Panc1 (cell line): ENCODE measurements at regions not wholly inside any gene's neighbourhood (a gene's known extent, or its start where the extent isn't known, plus 50 kb on each side); places are given as distances from the start of the nearest gene placed in this dataset.

ENCODE experiments used
- ATAC-seq: fragments of 200-7000 bp; cut with Tn5 transposase; 2 replicates; pipeline ENCODE4 v1.9.1; 2020; ENCODE audit warnings: mild to moderate bottlenecking, moderate library complexity
- BruUV-seq: library from RNA; stranded (reverse); fragments of 400-500 nt; replicated peaks from 2 replicates; lab custom pipeline; 2021; lab: Mats Ljungman, UMichigan
- CTCF ChIA-PET: fragments of 300-600 bp; sonication (Branson Sonifier 250); formaldehyde crosslinking; loops from one replicate; lab custom pipeline; 2022; ENCODE audit warnings: antibody characterized with exemption; lab: Charles Lee
- POLR2A ChIA-PET: fragments of 300-600 bp; sonication (Branson Sonifier 250); formaldehyde crosslinking; loops from one replicate; lab custom pipeline; 2022; ENCODE audit warnings: antibody characterized with exemption; lab: Charles Lee
- DNase-seq: peaks from one replicate; pipeline ENCODE4 v3.0.0-alpha.2; 2010; ENCODE audit warnings: low read depth, low spot score
- H3K27ac ChIP-seq: 2 replicates; pipeline ENCODE4 v1.5.1; 2011; ENCODE audit warnings: mild to moderate bottlenecking, low read length, inconsistent platforms
- H3K27me3 ChIP-seq: fragments of 200-500 bp; sonication (Bioruptor generic); 2 replicates; pipeline ENCODE4 v1.6.0; 2014; ENCODE audit warnings: low read length, inconsistent platforms; ENCODE audit not compliant: control insufficient read depth, insufficient read depth
- H3K36me3 ChIP-seq: fragments of 200-500 bp; sonication (Bioruptor generic); 2 replicates; pipeline ENCODE4 v1.5.1; 2014; ENCODE audit warnings: inconsistent platforms, mild to moderate bottlenecking, low read length, moderate library complexity; ENCODE audit not compliant: control insufficient read depth, insufficient read depth
- H3K4me1 ChIP-seq: 2 replicates; pipeline ENCODE4 v1.5.1; 2011; ENCODE audit warnings: inconsistent platforms, mild to moderate bottlenecking, low read length, moderate library complexity; ENCODE audit not compliant: control insufficient read depth, insufficient read depth
- H3K4me3 ChIP-seq, 2 experiments: 2 replicates each; pipeline ENCODE4 v1.5.1; 2011 to 2012; ENCODE audit warnings: low read depth in 2 of 2, low read length in 2 of 2, mild to moderate bottlenecking in 2 of 2, inconsistent platforms in 1 of 2, moderate library complexity in 1 of 2
- H3K9me3 ChIP-seq: fragments of 200-500 bp; sonication (Bioruptor generic); 2 replicates; pipeline ENCODE4 v1.5.1; 2014; ENCODE audit warnings: low read depth, mild to moderate bottlenecking, inconsistent platforms, low read length, moderate library complexity; ENCODE audit not compliant: control insufficient read depth, insufficient read depth
- POLR2AphosphoS5 ChIP-seq: IDR thresholded peaks from 2 replicates; pipeline ENCODE4 v1.6.1; 2012; ENCODE audit warnings: mild to moderate bottlenecking, low read depth, low read length, moderate library complexity
- SIN3A ChIP-seq: IDR thresholded peaks from 2 replicates; pipeline ENCODE4 v1.6.1; 2012; ENCODE audit warnings: low read depth, mild to moderate bottlenecking, low read length, moderate library complexity, borderline replicate concordance; ENCODE audit not compliant: insufficient read depth
- TCF7L2 ChIP-seq: IDR thresholded peaks from 2 replicates; pipeline ENCODE4 v1.6.1; 2011; ENCODE audit warnings: mild to moderate bottlenecking, low read depth, low read length, inconsistent platforms
- in situ Hi-C: cut with HindIII; loops from 2 replicates; pipeline ENCODE4 v1.10.0; 2016; ENCODE audit warnings: low sequenced_read_pairs, low pct_unique_long_range_greater_than_20kb
- intact Hi-C: fragments of 100-400 bp; cut with micrococcal nuclease; formaldehyde crosslinking; loops from one replicate; pipeline ENCODE4 v1.10.0; 2022; ENCODE audit not compliant: unreplicated experiment
- TF ChIP-seq, protein P1 (sequence below), 2 experiments: IDR thresholded peaks; 2 replicates each; pipeline ENCODE4 v1.6.1; 2011 to 2012; ENCODE audit warnings: low read depth in 2 of 2, control low read depth in 1 of 2, low read length in 1 of 2, mild to moderate bottlenecking in 1 of 2, moderate library complexity in 1 of 2; ENCODE audit not compliant: insufficient read depth in 1 of 2
- TF ChIP-seq, protein P2 (sequence below): fragments of 450-650 bp; IDR thresholded peaks from 2 replicates; pipeline ENCODE4 v1.5.1; 2017; ENCODE audit warnings: mild to moderate bottlenecking

DNA sequence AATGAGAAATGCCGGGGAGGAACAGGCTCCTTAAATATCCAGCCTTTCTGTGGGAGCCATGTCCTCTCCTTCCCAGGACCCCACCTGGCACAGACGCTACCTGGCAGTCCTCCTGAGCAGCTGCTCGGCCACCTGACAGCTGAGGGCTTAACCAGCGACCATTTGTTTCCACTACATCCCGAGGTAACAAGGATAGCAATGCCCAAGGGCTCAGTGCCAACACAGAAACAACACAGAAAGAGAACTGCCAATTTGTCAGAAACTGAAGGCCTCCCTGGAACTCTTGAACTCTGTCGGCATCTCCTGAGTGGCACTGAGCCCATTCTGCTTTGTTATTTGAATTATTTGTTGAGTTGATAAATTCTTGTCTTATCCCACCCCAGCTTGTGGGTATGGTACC, 122.2 kb upstream of the ARHGAP28 start:
- BruUV-seq: no TSS peak
- H3K4me1 ChIP-seq: no peaks in the 10 kb centered on the region
- POLR2A ChIA-PET: no interaction called here
- TF ChIP-seq, protein P1, sequence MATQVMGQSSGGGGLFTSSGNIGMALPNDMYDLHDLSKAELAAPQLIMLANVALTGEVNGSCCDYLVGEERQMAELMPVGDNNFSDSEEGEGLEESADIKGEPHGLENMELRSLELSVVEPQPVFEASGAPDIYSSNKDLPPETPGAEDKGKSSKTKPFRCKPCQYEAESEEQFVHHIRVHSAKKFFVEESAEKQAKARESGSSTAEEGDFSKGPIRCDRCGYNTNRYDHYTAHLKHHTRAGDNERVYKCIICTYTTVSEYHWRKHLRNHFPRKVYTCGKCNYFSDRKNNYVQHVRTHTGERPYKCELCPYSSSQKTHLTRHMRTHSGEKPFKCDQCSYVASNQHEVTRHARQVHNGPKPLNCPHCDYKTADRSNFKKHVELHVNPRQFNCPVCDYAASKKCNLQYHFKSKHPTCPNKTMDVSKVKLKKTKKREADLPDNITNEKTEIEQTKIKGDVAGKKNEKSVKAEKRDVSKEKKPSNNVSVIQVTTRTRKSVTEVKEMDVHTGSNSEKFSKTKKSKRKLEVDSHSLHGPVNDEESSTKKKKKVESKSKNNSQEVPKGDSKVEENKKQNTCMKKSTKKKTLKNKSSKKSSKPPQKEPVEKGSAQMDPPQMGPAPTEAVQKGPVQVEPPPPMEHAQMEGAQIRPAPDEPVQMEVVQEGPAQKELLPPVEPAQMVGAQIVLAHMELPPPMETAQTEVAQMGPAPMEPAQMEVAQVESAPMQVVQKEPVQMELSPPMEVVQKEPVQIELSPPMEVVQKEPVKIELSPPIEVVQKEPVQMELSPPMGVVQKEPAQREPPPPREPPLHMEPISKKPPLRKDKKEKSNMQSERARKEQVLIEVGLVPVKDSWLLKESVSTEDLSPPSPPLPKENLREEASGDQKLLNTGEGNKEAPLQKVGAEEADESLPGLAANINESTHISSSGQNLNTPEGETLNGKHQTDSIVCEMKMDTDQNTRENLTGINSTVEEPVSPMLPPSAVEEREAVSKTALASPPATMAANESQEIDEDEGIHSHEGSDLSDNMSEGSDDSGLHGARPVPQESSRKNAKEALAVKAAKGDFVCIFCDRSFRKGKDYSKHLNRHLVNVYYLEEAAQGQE (IDR thresholded peaks at IDR 0.05; ENCODE audit: insufficient read depth in 1 of 2, low read depth in 2 of 2, low read length in 1 of 2): no peak
- TF ChIP-seq, protein P2, sequence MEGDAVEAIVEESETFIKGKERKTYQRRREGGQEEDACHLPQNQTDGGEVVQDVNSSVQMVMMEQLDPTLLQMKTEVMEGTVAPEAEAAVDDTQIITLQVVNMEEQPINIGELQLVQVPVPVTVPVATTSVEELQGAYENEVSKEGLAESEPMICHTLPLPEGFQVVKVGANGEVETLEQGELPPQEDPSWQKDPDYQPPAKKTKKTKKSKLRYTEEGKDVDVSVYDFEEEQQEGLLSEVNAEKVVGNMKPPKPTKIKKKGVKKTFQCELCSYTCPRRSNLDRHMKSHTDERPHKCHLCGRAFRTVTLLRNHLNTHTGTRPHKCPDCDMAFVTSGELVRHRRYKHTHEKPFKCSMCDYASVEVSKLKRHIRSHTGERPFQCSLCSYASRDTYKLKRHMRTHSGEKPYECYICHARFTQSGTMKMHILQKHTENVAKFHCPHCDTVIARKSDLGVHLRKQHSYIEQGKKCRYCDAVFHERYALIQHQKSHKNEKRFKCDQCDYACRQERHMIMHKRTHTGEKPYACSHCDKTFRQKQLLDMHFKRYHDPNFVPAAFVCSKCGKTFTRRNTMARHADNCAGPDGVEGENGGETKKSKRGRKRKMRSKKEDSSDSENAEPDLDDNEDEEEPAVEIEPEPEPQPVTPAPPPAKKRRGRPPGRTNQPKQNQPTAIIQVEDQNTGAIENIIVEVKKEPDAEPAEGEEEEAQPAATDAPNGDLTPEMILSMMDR: no peak
- no peak for TF ChIP-seq SIN3A
- TF ChIP-seq POLR2AphosphoS5: no peak
- TF ChIP-seq TCF7L2: no peak
- intact Hi-C loops: no loop called here
- H3K27ac ChIP-seq: no peak overlapping the region
- no peaks in the 10 kb centered on the region for H3K36me3 ChIP-seq
- H3K4me3 ChIP-seq: no peak overlapping the region
- H3K27me3 ChIP-seq: no peaks in the 10 kb centered on the region
- CTCF ChIA-PET: no interaction called here
- ATAC-seq (no peak), DNase-seq (no peak)
- in situ Hi-C loops: no loop called here
- H3K9me3 ChIP-seq: no peaks in the 10 kb centered on the region

DNA sequence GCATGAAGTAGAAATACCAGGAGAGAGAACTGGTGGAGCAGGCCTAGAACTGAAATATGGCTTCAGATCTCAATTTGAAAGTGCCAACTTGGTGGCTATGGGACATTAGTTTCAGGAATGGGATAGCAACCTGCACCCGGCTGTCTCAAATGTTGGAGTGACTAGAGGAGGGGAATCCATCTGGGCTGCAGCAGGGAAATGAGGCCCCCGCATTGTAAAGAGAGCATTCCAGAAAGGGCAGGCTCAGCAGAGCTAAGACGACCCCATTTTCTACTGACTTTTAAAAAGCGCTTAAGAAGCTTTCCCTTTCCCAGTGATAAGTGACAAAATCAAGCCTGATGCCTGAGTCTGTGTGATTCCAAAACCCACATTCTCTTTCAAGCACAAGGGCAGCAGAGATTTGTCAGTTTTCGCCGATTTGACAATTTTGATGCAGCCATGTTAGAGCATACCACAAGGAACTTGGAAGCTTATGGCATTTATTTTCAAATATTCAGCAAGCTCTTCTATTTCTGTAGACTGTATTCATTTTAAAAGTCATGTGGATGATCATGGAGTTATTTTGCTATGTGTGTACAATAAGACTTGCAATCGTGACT, 119.8 kb upstream of the ARHGAP28 start:
- no peak for ATAC-seq
- no peak for TF ChIP-seq SIN3A
- no peak for TF ChIP-seq TCF7L2
- TF ChIP-seq, protein P1 (IDR thresholded peaks at IDR 0.05; ENCODE audit: insufficient read depth in 1 of 2, low read depth in 2 of 2, low read length in 1 of 2): no peak
- TF ChIP-seq, protein P2: no peak
- TF ChIP-seq POLR2AphosphoS5: no peak
- Histone ChIP-seq H3K4me1 (no peaks in the 10 kb centered on the region), H3K36me3 (no peaks in the 10 kb centered on the region), H3K9me3 (no peaks in the 10 kb centered on the region), H3K27me3 (no peaks in the 10 kb centered on the region), H3K27ac (no peak overlapping the region), H3K4me3 (no peak overlapping the region)
- in situ Hi-C loops (no loop called here), intact Hi-C loops (no loop called here)
- ChIA-PET CTCF (no interaction called here), POLR2A (interaction anchor here (0.6 kb wide), 1 partner anchor 207 kb away, joined by 5 read pairs; no protein-coding TSS in a partner anchor)
- DNase-seq: no peak
- no TSS peak for BruUV-seq
